Skin of body (tissue), 1 donor: ENCODE measurements at regions not wholly inside any gene's neighbourhood (a gene's known extent, or its start where the extent isn't known, plus 50 kb on each side); places are given as distances from the start of the nearest gene placed in this dataset.

Source experiments
- DNase-seq: peaks from one replicate; lab custom pipeline; 2025; lab: John Stamatoyannopoulos, UW

GRCh38 chr5:54367844-54368243 is 57.5 kb upstream of the ARL15 start:
- DNase-seq = no peak

- no peak for DNase-seq
Observed at GRCh38 chr5:54366707-54367106, 56.3 kb upstream of the ARL15 start.

GRCh38 chr5:54363669-54364068 is 53.3 kb upstream of the ARL15 start:
- no peak for DNase-seq

GRCh38 chr5:54362992-54363625 is 52.7 kb upstream of the ARL15 start:
- no peak for DNase-seq

- peak; percentile 79 for DNase-seq
Observed at GRCh38 chr5:54362434-54362833, 52.1 kb upstream of the ARL15 start.

GRCh38 chr5:54361691-54362411 is 51.5 kb upstream of the ARL15 start:
- no peak for DNase-seq

- DNase-seq = no peak
Observed at GRCh38 chr5:54360925-54361662, 50.7 kb upstream of the ARL15 start.
